GM13977 (cell line): ENCODE measurements at regions not wholly inside any gene's neighbourhood (a gene's known extent, or its start where the extent isn't known, plus 50 kb on each side); places are given as distances from the start of the nearest gene placed in this dataset.

Experiments
- DNase-seq: peaks from one replicate; pipeline ENCODE4 v3.0.0; 2012; ENCODE audit warnings: low spot score
- CTCF ChIP-seq: IDR thresholded peaks from 2 replicates; pipeline ENCODE4 v1.5.1; 2012; ENCODE audit warnings: mild to moderate bottlenecking, control low read depth; ENCODE audit not compliant: insufficient read depth; ENCODE audit errors: extremely low read depth, missing control alignments
- in situ Hi-C: fragments of 300-500 bp; cut with MboI; formaldehyde crosslinking; loops from one replicate; pipeline ENCODE4 v1.12.0; 2022; ENCODE audit warnings: low sequenced_read_pairs, low pct_unique_long_range_greater_than_20kb, mixed read lengths, inconsistent platforms; ENCODE audit not compliant: unreplicated experiment

GRCh38 chr15:96889734-96890480, 559.4 kb downstream of the NR2F2 start:
- DNase-seq, result no peak
- in situ Hi-C loops, result no loop called here
- no peak for TF ChIP-seq CTCF

GRCh38 chr15:96891046-96891445, 560.5 kb downstream of the NR2F2 start:
- no peak for DNase-seq
- in situ Hi-C loops, result no loop called here
- no peak for TF ChIP-seq CTCF

- TF ChIP-seq CTCF, result peak; percentile 21
- DNase-seq, result no peak
- in situ Hi-C loops, result no loop called here
Observed at GRCh38 chr15:96893159-96893906, 562.8 kb downstream of the NR2F2 start.

- no peak for TF ChIP-seq CTCF
- no peak for DNase-seq
- in situ Hi-C loops, result no loop called here
Observed at GRCh38 chr15:96894659-96895058, 564.2 kb downstream of the NR2F2 start.

GRCh38 chr15:96896766-96897165, 566.3 kb downstream of the NR2F2 start:
- DNase-seq, result no peak
- in situ Hi-C loops, result no loop called here
- TF ChIP-seq CTCF, result no peak

GRCh38 chr15:96914081-96914480, 583.6 kb downstream of the NR2F2 start:
- in situ Hi-C loops, result no loop called here
- no peak for TF ChIP-seq CTCF

More at GRCh38 chr15:96914081-96914480, 583.6 kb downstream of the NR2F2 start:
- no peak for DNase-seq
